ENCODE measurements at regions not wholly inside any gene's neighbourhood (a gene's known extent, or its start where the extent isn't known, plus 50 kb on each side); places are given as distances from the start of the nearest gene placed in this dataset.
"Not testable (repeated sequence)": the region's sequence is repeated elsewhere in the genome, so short reads cannot be mapped to it uniquely, and the experiment has no call there.

DNA sequence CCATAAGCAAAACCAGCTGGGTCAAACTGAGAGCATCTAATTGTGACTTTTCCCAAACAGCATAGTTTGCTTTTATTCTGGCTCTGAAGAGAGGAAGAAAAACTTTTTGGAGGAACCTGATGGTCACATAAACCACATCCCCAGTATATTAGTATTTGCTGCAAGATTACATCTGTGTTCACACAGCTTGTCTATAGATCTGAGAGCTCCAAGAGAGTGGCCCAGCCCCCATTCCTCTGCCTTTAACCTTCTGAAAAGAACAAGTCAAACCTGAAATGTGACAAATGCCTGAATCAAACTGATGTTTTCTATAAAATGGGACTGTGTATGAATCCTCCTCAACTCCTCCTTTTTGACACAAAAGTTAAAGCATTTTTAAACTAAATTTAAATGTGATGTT, 435.2 kb downstream of the ZNF479 start:
- not testable (repeated sequence) for H3K9me3 ChIP-seq (replicated peaks); H3K36me3 ChIP-seq; H3K4me1 ChIP-seq (replicated peaks); DNase-seq (ENCODE audit: low read depth in 1 of 2, low spot score in 2 of 2); H3K27me3 ChIP-seq (replicated peaks); H3K4me3 ChIP-seq; H3K27ac ChIP-seq

DNA sequence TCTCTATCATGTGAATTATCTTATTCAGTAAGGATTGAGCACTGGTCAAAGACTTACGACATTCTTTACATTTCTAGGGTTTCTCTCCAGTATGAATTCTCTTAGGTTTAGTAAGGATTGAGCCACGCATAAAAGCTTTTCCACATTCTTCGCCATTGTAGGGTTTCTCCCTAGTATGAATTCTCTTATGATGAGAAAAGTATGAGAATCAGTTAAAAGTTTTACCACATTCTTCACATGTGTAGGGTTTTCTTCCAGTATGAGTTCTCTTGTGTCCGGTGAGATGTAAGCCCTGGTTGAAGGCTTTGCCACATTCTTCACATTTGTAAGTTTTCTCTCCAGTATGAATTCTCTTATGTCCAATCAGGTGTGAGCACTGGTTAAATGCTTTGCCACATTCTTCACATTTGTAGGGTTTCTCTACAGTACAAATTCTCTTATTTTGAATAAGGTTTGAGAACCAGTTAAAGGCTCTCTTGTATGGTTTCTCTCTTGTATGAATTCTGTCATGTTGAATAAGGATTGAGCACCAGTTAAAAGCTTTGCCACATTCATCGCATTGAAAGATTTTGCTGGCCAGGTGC, 445.9 kb downstream of the ZNF479 start:
- Histone ChIP-seq H3K9me3 (replicated peaks) (no peaks in the 10 kb centered on the region), H3K27me3 (replicated peaks) (no peaks in the 10 kb centered on the region), H3K4me3 (no peak overlapping the region), H3K4me1 (replicated peaks) (no peaks in the 10 kb centered on the region), H3K27ac (no peak overlapping the region), H3K36me3 (no peaks in the 10 kb centered on the region)
- DNase-seq (ENCODE audit: low read depth in 1 of 2, low spot score in 2 of 2), result no peak

GRCh38 chr7:56639173-56639746, 493.0 kb downstream of the ZNF479 start:
- Histone ChIP-seq H3K4me3 (no peak overlapping the region), H3K27ac (no peak overlapping the region), H3K36me3 (no peaks in the 10 kb centered on the region), H3K27me3 (replicated peaks) (no peaks in the 10 kb centered on the region), H3K9me3 (replicated peaks) (no peaks in the 10 kb centered on the region; the same call in 1 of the 2 replicates), H3K4me1 (replicated peaks) (no peaks in the 10 kb centered on the region)
- no peak for DNase-seq (ENCODE audit: low read depth in 1 of 2, low spot score in 2 of 2)

GRCh38 chr7:56609852-56610355, 493.7 kb upstream of the NUPR2 start:
- H3K4me3 ChIP-seq, result no peak overlapping the region
- H3K27ac ChIP-seq, result no peak overlapping the region
- H3K27me3 ChIP-seq (replicated peaks), result no peaks in the 10 kb centered on the region
- H3K9me3 ChIP-seq (replicated peaks), result no peaks in the 10 kb centered on the region; the same call in 1 of the 2 replicates
- H3K36me3 ChIP-seq, result no peaks in the 10 kb centered on the region
- no peak for DNase-seq (ENCODE audit: low read depth in 1 of 2, low spot score in 2 of 2)
- H3K4me1 ChIP-seq (replicated peaks), result no peaks in the 10 kb centered on the region

GRCh38 chr7:56605146-56605545, 488.9 kb upstream of the NUPR2 start:
- DNase-seq (ENCODE audit: low read depth in 1 of 2, low spot score in 2 of 2), result no peak
- Histone ChIP-seq H3K9me3 (replicated peaks) (no peaks in the 10 kb centered on the region), H3K27ac (no peak overlapping the region), H3K27me3 (replicated peaks) (no peaks in the 10 kb centered on the region), H3K4me3 (no peak overlapping the region), H3K36me3 (no peaks in the 10 kb centered on the region), H3K4me1 (replicated peaks) (no peaks in the 10 kb centered on the region)

- no peaks in the 10 kb centered on the region for H3K9me3 ChIP-seq (replicated peaks)
- no peak overlapping the region for H3K4me3 ChIP-seq
- H3K4me1 ChIP-seq (replicated peaks), result no peaks in the 10 kb centered on the region
- H3K36me3 ChIP-seq, result no peaks in the 10 kb centered on the region
- DNase-seq (ENCODE audit: low read depth in 1 of 2, low spot score in 2 of 2), result no peak
- no peak overlapping the region for H3K27ac ChIP-seq
- H3K27me3 ChIP-seq (replicated peaks), result no peaks in the 10 kb centered on the region
Measured at GRCh38 chr7:56578612-56579011, 462.4 kb upstream of the NUPR2 start.

GRCh38 chr7:56570968-56571367, 454.8 kb upstream of the NUPR2 start:
- Histone ChIP-seq H3K9me3 (replicated peaks) (no peaks in the 10 kb centered on the region; the same call in 1 of the 2 replicates), H3K4me3 (no peak overlapping the region), H3K27ac (no peak overlapping the region), H3K27me3 (replicated peaks) (no peaks in the 10 kb centered on the region), H3K4me1 (replicated peaks) (no peaks in the 10 kb centered on the region), H3K36me3 (no peaks in the 10 kb centered on the region)
- no peak for DNase-seq (ENCODE audit: low read depth in 1 of 2, low spot score in 2 of 2)

DNA sequence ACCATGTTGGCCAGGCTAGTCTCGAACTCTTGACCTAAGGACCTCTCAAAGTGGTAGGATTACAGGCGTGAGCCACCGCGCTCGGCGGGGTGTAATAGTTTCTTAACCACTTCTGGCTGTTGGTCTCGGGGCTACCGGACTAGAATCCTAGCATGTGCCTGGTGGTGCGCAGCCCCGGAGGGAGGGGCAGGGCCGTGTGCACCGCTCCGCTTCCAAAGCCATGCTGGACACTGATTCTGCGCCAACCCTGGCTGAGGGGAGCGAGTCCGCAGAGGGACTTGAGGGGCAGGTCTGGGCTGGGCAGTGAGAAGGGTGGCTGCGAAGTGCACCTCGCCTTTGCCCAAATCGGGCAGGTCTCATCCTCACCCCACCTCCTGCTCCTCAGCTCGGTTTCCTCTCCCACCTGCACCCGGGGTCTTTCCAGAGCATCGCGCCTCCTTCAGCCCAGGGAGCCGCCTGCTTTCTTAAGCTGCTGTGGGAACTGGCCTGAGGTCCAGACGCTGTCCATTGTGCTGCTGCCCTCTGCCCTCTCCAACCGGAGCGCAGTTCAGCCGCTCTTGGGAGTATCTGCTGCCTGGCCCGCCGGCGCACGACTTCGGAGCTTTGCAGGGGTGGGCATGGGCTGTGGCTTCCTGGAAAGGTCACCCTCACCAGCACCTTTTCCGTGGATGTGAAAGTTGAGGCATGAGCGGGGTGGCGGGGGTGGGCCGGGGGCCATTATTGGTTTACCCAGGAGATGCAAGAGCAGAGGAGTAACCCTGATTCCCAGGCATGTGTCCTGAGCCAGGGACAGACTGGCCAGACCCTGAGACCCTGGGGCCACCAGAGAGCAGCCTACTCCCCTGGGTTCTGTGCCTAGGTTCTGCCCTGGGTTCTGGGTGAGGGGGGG, 422.6 kb upstream of the NUPR2 start:
- no peaks in the 10 kb centered on the region for H3K4me1 ChIP-seq (replicated peaks)
- H3K9me3 ChIP-seq (replicated peaks), result no peaks in the 10 kb centered on the region; the same call in 1 of the 2 replicates
- no peak overlapping the region for H3K27ac ChIP-seq
- no peaks in the 10 kb centered on the region for H3K36me3 ChIP-seq
- no peaks in the 10 kb centered on the region for H3K27me3 ChIP-seq (replicated peaks)
- no peak for DNase-seq (ENCODE audit: low read depth in 1 of 2, low spot score in 2 of 2)
- H3K4me3 ChIP-seq, result no peak overlapping the region

DNA sequence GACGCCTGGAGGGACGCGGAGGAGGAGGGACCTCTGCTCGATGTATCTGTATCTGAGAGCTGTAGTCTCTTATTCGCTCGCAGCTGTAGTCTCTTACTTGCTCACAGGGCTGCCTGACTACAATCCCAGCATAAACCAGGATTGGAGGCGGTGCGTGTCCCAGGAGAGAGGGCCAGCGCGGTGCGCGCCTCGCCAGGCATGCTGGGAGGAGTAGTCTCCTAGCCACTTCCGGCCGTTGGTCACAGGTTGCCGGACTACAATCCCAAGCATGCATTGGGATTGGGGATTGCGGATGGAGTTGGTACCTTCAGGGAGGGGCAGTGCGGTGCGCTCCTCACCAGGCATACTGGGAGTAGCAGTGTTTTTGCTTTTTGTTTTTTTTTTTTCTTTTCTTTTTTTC, 421.7 kb upstream of the NUPR2 start:
- H3K4me3 ChIP-seq, result no peak overlapping the region
- no peaks in the 10 kb centered on the region; the same call in 1 of the 2 replicates for H3K9me3 ChIP-seq (replicated peaks)
- no peak for DNase-seq (ENCODE audit: low read depth in 1 of 2, low spot score in 2 of 2)
- no peaks in the 10 kb centered on the region for H3K36me3 ChIP-seq
- H3K4me1 ChIP-seq (replicated peaks), result no peaks in the 10 kb centered on the region
- no peaks in the 10 kb centered on the region for H3K27me3 ChIP-seq (replicated peaks)
- H3K27ac ChIP-seq, result no peak overlapping the region

GRCh38 chr7:56537477-56537876, 421.3 kb upstream of the NUPR2 start:
- Histone ChIP-seq H3K4me1 (replicated peaks) (no peaks in the 10 kb centered on the region), H3K4me3 (no peak overlapping the region), H3K36me3 (no peaks in the 10 kb centered on the region), H3K27me3 (replicated peaks) (no peaks in the 10 kb centered on the region), H3K27ac (no peak overlapping the region), H3K9me3 (replicated peaks) (no peaks in the 10 kb centered on the region; the same call in 1 of the 2 replicates)
- DNase-seq (ENCODE audit: low read depth in 1 of 2, low spot score in 2 of 2), result no peak

- Histone ChIP-seq H3K27ac (no peak overlapping the region), H3K4me3 (no peak overlapping the region), H3K27me3 (replicated peaks) (no peaks in the 10 kb centered on the region), H3K36me3 (no peaks in the 10 kb centered on the region), H3K4me1 (replicated peaks) (no peaks in the 10 kb centered on the region), H3K9me3 (replicated peaks) (no peaks in the 10 kb centered on the region)
- no peak for DNase-seq (ENCODE audit: low read depth in 1 of 2, low spot score in 2 of 2)
Measured at GRCh38 chr7:56495165-56495564, 378.9 kb upstream of the NUPR2 start.

- Histone ChIP-seq H3K4me3 (no peak overlapping the region), H3K4me1 (replicated peaks) (no peaks in the 10 kb centered on the region), H3K9me3 (replicated peaks) (no peaks in the 10 kb centered on the region), H3K36me3 (no peaks in the 10 kb centered on the region), H3K27ac (no peak overlapping the region), H3K27me3 (replicated peaks) (no peaks in the 10 kb centered on the region)
- no peak for DNase-seq (ENCODE audit: low read depth in 1 of 2, low spot score in 2 of 2)
Measured at GRCh38 chr7:56493704-56494450, 377.7 kb upstream of the NUPR2 start.

- H3K27me3 ChIP-seq (replicated peaks), result no peaks in the 10 kb centered on the region
- no peak for DNase-seq (ENCODE audit: low read depth in 1 of 2, low spot score in 2 of 2)
- H3K36me3 ChIP-seq, result no peaks in the 10 kb centered on the region
- no peak overlapping the region for H3K4me3 ChIP-seq
- H3K9me3 ChIP-seq (replicated peaks), result no peaks in the 10 kb centered on the region
- no peak overlapping the region for H3K27ac ChIP-seq
- no peaks in the 10 kb centered on the region for H3K4me1 ChIP-seq (replicated peaks)
Measured at GRCh38 chr7:56493196-56493595, 377.0 kb upstream of the NUPR2 start.
